IMR-90 (cell line): ENCODE measurements at regions not wholly inside any gene's neighbourhood (a gene's known extent, or its start where the extent isn't known, plus 50 kb on each side); places are given as distances from the start of the nearest gene placed in this dataset.

Experiments
- ATAC-seq: fragments of 200-7000 bp; cut with Tn5 transposase; 2 replicates; pipeline ENCODE4 v1.9.1; 2020; ENCODE audit warnings: low read depth, mild to moderate bottlenecking, moderate library complexity
- BruUV-seq: library from RNA; stranded (reverse); fragments of 400-500 nt; replicated peaks from 2 replicates; lab custom pipeline; 2021; lab: Mats Ljungman, UMichigan
- CTCF ChIA-PET: fragments of 300-600 bp; formaldehyde crosslinking; extraction: SDS; loops from one replicate; lab custom pipeline; 2021; ENCODE audit warnings: antibody characterized with exemption; lab: Yijun Ruan, JAX
- POLR2A ChIA-PET: fragments of 300-600 bp; sonication (Branson Sonifier 250); formaldehyde crosslinking; loops from one replicate; lab custom pipeline; 2022; ENCODE audit warnings: antibody characterized with exemption; ENCODE audit not compliant: unreplicated experiment; lab: Charles Lee
- DNase-seq: peaks from one replicate; pipeline ENCODE4 v3.0.0; 2013
- H2AFZ ChIP-seq: replicated peaks from 2 replicates; pipeline ENCODE3; 2013; ENCODE audit warnings: low read length, mild to moderate bottlenecking; ENCODE audit not compliant: poor library complexity
- H2AK5ac ChIP-seq: 2 replicates; pipeline ENCODE4 v1.6.1; 2013; ENCODE audit warnings: low read depth, low read length, inconsistent platforms
- H2AK9ac ChIP-seq: replicated peaks from 2 replicates; pipeline ENCODE3; 2013; ENCODE audit warnings: mild to moderate bottlenecking, low read depth, low read length, moderate library complexity; ENCODE audit not compliant: poor library complexity
- H2BK120ac ChIP-seq: 2 replicates; pipeline ENCODE4 v1.6.1; 2013; ENCODE audit warnings: low read depth, low read length, inconsistent platforms
- H2BK15ac ChIP-seq: 3 replicates; pipeline ENCODE4 v1.6.1; 2013; ENCODE audit warnings: low read depth, low read length, inconsistent platforms
- H2BK20ac ChIP-seq: 2 replicates; pipeline ENCODE4 v1.6.1; 2013; ENCODE audit warnings: low read depth, mild to moderate bottlenecking, inconsistent platforms, low read length, moderate library complexity
- H2BK5ac ChIP-seq: 2 replicates; pipeline ENCODE4 v1.6.1; 2013; ENCODE audit warnings: mild to moderate bottlenecking, low read depth, low read length, inconsistent platforms; ENCODE audit not compliant: poor library complexity, severe bottlenecking
- H3K14ac ChIP-seq: replicated peaks from 2 replicates; pipeline ENCODE4 v1.6.1; 2013; ENCODE audit warnings: low read depth, low read length, inconsistent platforms
- H3K18ac ChIP-seq: 2 replicates; pipeline ENCODE4 v1.6.1; 2013; ENCODE audit warnings: low read depth, low read length, control low read depth
- H3K23ac ChIP-seq: 2 replicates; pipeline ENCODE4 v1.6.1; 2013; ENCODE audit warnings: low read depth, low read length, inconsistent platforms
- H3K27ac ChIP-seq: 2 replicates; pipeline ENCODE4 v1.5.1; 2013; ENCODE audit warnings: mild to moderate bottlenecking, control low read depth, low read length; ENCODE audit not compliant: insufficient read depth
- H3K27me3 ChIP-seq: 2 replicates; pipeline ENCODE4 v1.6.1; 2013; ENCODE audit warnings: low read length; ENCODE audit not compliant: control insufficient read depth, insufficient read depth
- H3K36me3 ChIP-seq: 2 replicates; pipeline ENCODE4 v1.6.1; 2013; ENCODE audit warnings: low read length, mixed read lengths; ENCODE audit not compliant: control insufficient read depth, insufficient read depth
- H3K4ac ChIP-seq: 2 replicates; pipeline ENCODE4 v1.6.1; 2013; ENCODE audit warnings: low read depth, low read length, inconsistent platforms
- H3K4me1 ChIP-seq: 2 replicates; pipeline ENCODE4 v1.6.1; 2013; ENCODE audit warnings: low read length, mixed read lengths; ENCODE audit not compliant: control insufficient read depth, insufficient read depth
- H3K4me2 ChIP-seq: 2 replicates; pipeline ENCODE4 v1.6.1; 2013; ENCODE audit warnings: low read depth, mild to moderate bottlenecking, control low read depth, low read length, moderate library complexity
- H3K4me3 ChIP-seq: 2 replicates; pipeline ENCODE4 v1.5.1; 2013; ENCODE audit warnings: low read depth, mild to moderate bottlenecking, control low read depth, low read length, moderate library complexity; ENCODE audit not compliant: insufficient read depth
- H3K56ac ChIP-seq: 2 replicates; pipeline ENCODE4 v1.6.1; 2013; ENCODE audit warnings: low read length, inconsistent platforms; ENCODE audit not compliant: insufficient read depth; ENCODE audit errors: extremely low read depth
- H3K79me1 ChIP-seq, 2 experiments: 2 replicates each; pipeline ENCODE4 v1.6.1; 2013; ENCODE audit warnings: low read length in 2 of 2, inconsistent platforms in 1 of 2, low read depth in 1 of 2
- H3K9ac ChIP-seq: 2 replicates; pipeline ENCODE4 v1.6.1; 2013; ENCODE audit warnings: low read depth, low read length, control low read depth
- H3K9me1 ChIP-seq: 2 replicates; pipeline ENCODE4 v1.6.1; 2013; ENCODE audit warnings: low read length, inconsistent platforms; ENCODE audit not compliant: insufficient read depth
- H3K9me3 ChIP-seq: 2 replicates; pipeline ENCODE4 v1.6.1; 2013; ENCODE audit warnings: low read length; ENCODE audit not compliant: control insufficient read depth, insufficient read depth
- H4K20me1 ChIP-seq: 2 replicates; pipeline ENCODE4 v1.6.1; 2013; ENCODE audit warnings: low read length, inconsistent platforms; ENCODE audit not compliant: insufficient read depth
- H4K5ac ChIP-seq: 2 replicates; pipeline ENCODE4 v1.6.1; 2013; ENCODE audit warnings: mild to moderate bottlenecking, low read depth, low read length, control low read depth
- H4K8ac ChIP-seq, 2 experiments: 2 replicates each; pipeline ENCODE4 v1.6.1; 2013; ENCODE audit warnings: low read depth in 2 of 2, low read length in 2 of 2, control low read depth in 1 of 2, inconsistent platforms in 1 of 2
- H4K91ac ChIP-seq: 2 replicates; pipeline ENCODE4 v1.6.1; 2013; ENCODE audit warnings: low read depth, low read length, inconsistent platforms; ENCODE audit not compliant: insufficient read depth
- MAFK ChIP-seq: IDR thresholded peaks from 2 replicates; pipeline ENCODE4 v1.6.1; 2012; ENCODE audit warnings: low read depth, low read length, improper control_type of control experiment
- POLR2A ChIP-seq: IDR thresholded peaks from 2 replicates; pipeline ENCODE4 v1.6.1; 2012; ENCODE audit warnings: mild to moderate bottlenecking, low read depth, low read length
- WGBS, 2 experiments: methylation state at CpG; one replicate each; pipeline versions ENCODE4 v1.1.5 to v1.1.7; 2013; ENCODE audit warnings: missing lambda C conversion rate in 2 of 2; ENCODE audit not compliant: insufficient read length in 1 of 2; ENCODE audit errors: extremely low coverage in 2 of 2; 5-methylcytosine and 5-hydroxymethylcytosine counted together
- dilution Hi-C: fragments of 300-500 bp; cut with HindIII; formaldehyde crosslinking; loops from one replicate; pipeline ENCODE4 v1.14.3; 2018; ENCODE audit warnings: low sequenced_read_pairs; ENCODE audit not compliant: unreplicated experiment
- in situ Hi-C: fragments of 300-500 bp; cut with MboI; formaldehyde crosslinking; loops from 3 replicates; pipeline ENCODE4 v1.14.3; 2019; ENCODE audit warnings: low sequenced_read_pairs, inconsistent platforms, mixed read lengths
- intact Hi-C: fragments of 100-400 bp; cut with micrococcal nuclease; formaldehyde crosslinking; loops from 2 replicates; pipeline ENCODE4 v1.10.0; 2022

DNA sequence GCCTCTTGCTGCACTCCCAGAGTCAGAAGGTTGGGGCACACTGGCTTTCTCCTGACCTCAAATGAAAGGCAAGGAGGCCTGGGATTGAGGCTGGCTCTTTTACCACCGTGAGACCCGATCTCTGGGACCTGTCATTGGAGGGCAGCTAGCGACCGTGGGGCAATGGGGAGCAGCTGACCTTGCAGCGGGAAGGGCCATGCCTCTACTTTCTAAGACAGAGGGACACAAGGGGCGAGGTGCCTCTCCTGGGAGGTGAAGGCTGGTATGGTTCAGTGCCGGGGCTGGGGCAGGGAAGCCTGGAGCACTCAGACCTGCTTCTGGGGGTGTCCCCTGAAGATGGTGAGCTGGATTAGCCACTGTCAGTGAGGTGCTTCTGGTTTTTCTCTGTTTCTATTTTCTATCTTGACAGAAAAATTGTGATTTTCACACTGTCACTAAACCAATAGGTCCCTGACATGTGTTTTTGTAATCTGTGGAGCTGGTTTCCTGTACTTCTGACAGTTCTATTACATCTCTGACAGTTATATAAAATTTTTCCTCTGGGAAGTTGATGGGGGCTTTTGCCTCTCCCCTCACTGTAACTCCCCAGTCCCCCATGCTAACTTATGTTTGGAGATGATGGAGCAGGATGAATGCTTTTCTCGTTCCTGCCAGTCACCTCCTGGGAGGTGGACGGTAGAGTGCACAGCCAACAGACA, 340.8 kb downstream of the RPS24 start:
- in situ Hi-C loops = no loop called here
- no peak overlapping the region for H3K4me2 ChIP-seq
- 0 out of 2 replicates have a peak, but pooled peaks cover 3% of the 10 kb centered on the region for H3K9me1 ChIP-seq
- no peak overlapping the region for H2AK5ac ChIP-seq
- ChIA-PET POLR2A (no interaction called here), CTCF (no interaction called here)
- H4K20me1 ChIP-seq = no peaks in the 10 kb centered on the region
- no peak overlapping the region for H2AFZ ChIP-seq
- no peak for DNase-seq
- no peaks in the 10 kb centered on the region for H3K79me1 ChIP-seq
- no peaks in the 10 kb centered on the region; the same call in 1 of the 2 replicates for H3K4me1 ChIP-seq
- H3K56ac ChIP-seq = no peak overlapping the region
- no peaks in the 10 kb centered on the region for H3K36me3 ChIP-seq
- ATAC-seq = no peak
- no peak overlapping the region for H4K8ac ChIP-seq
- H3K9ac ChIP-seq = no peak overlapping the region
- no peak overlapping the region for H2BK15ac ChIP-seq
- no peak overlapping the region for H4K91ac ChIP-seq
- WGBS, 2 experiments = 82% methylated on average over 5 of the region's 9 CpGs; no CpG with 5 or more reads in 1 of the 2 experiments
- intact Hi-C loops = no loop called here
- no peak overlapping the region for H4K5ac ChIP-seq
- H3K9me3 ChIP-seq = peaks cover 5% of the 10 kb centered on the region
- no peak for TF ChIP-seq MAFK
- no peak for TF ChIP-seq POLR2A
- no peak overlapping the region for H2BK20ac ChIP-seq
- dilution Hi-C loops = no loop called here
- no peak overlapping the region for H2AK9ac ChIP-seq
- peaks cover 69% of the 10 kb centered on the region for H3K27me3 ChIP-seq
- H2BK5ac ChIP-seq = no peak overlapping the region
- no peak overlapping the region for H3K27ac ChIP-seq
- H3K14ac ChIP-seq = no peak overlapping the region
- H3K4me3 ChIP-seq = no peak overlapping the region
- H3K18ac ChIP-seq = no peak overlapping the region
- no TSS peak for BruUV-seq
- H3K23ac ChIP-seq = no peak overlapping the region
- H3K4ac ChIP-seq = no peak overlapping the region
- no peak overlapping the region for H2BK120ac ChIP-seq
